Panc1 (cell line): ENCODE measurements at regions not wholly inside any gene's neighbourhood (a gene's known extent, or its start where the extent isn't known, plus 50 kb on each side); places are given as distances from the start of the nearest gene placed in this dataset.

ENCODE experiments used
- ATAC-seq: fragments of 200-7000 bp; cut with Tn5 transposase; 2 replicates; pipeline ENCODE4 v1.9.1; 2020; ENCODE audit warnings: mild to moderate bottlenecking, moderate library complexity
- BruUV-seq: library from RNA; stranded (reverse); fragments of 400-500 nt; replicated peaks from 2 replicates; lab custom pipeline; 2021; lab: Mats Ljungman, UMichigan
- CTCF ChIA-PET: fragments of 300-600 bp; sonication (Branson Sonifier 250); formaldehyde crosslinking; loops from one replicate; lab custom pipeline; 2022; ENCODE audit warnings: antibody characterized with exemption; lab: Charles Lee
- POLR2A ChIA-PET: fragments of 300-600 bp; sonication (Branson Sonifier 250); formaldehyde crosslinking; loops from one replicate; lab custom pipeline; 2022; ENCODE audit warnings: antibody characterized with exemption; lab: Charles Lee
- DNase-seq: peaks from one replicate; pipeline ENCODE4 v3.0.0-alpha.2; 2010; ENCODE audit warnings: low read depth, low spot score
- H3K27ac ChIP-seq: 2 replicates; pipeline ENCODE4 v1.5.1; 2011; ENCODE audit warnings: mild to moderate bottlenecking, low read length, inconsistent platforms
- H3K27me3 ChIP-seq: fragments of 200-500 bp; sonication (Bioruptor generic); 2 replicates; pipeline ENCODE4 v1.6.0; 2014; ENCODE audit warnings: low read length, inconsistent platforms; ENCODE audit not compliant: control insufficient read depth, insufficient read depth
- H3K36me3 ChIP-seq: fragments of 200-500 bp; sonication (Bioruptor generic); 2 replicates; pipeline ENCODE4 v1.5.1; 2014; ENCODE audit warnings: inconsistent platforms, mild to moderate bottlenecking, low read length, moderate library complexity; ENCODE audit not compliant: control insufficient read depth, insufficient read depth
- H3K4me1 ChIP-seq: 2 replicates; pipeline ENCODE4 v1.5.1; 2011; ENCODE audit warnings: inconsistent platforms, mild to moderate bottlenecking, low read length, moderate library complexity; ENCODE audit not compliant: control insufficient read depth, insufficient read depth
- H3K4me3 ChIP-seq, 2 experiments: 2 replicates each; pipeline ENCODE4 v1.5.1; 2011 to 2012; ENCODE audit warnings: low read depth in 2 of 2, low read length in 2 of 2, mild to moderate bottlenecking in 2 of 2, inconsistent platforms in 1 of 2, moderate library complexity in 1 of 2
- H3K9me3 ChIP-seq: fragments of 200-500 bp; sonication (Bioruptor generic); 2 replicates; pipeline ENCODE4 v1.5.1; 2014; ENCODE audit warnings: low read depth, mild to moderate bottlenecking, inconsistent platforms, low read length, moderate library complexity; ENCODE audit not compliant: control insufficient read depth, insufficient read depth
- POLR2AphosphoS5 ChIP-seq: IDR thresholded peaks from 2 replicates; pipeline ENCODE4 v1.6.1; 2012; ENCODE audit warnings: mild to moderate bottlenecking, low read depth, low read length, moderate library complexity
- REST ChIP-seq, 2 experiments: IDR thresholded peaks; 2 replicates each; pipeline ENCODE4 v1.6.1; 2011 to 2012; ENCODE audit warnings: low read depth in 2 of 2, control low read depth in 1 of 2, low read length in 1 of 2, mild to moderate bottlenecking in 1 of 2, moderate library complexity in 1 of 2; ENCODE audit not compliant: insufficient read depth in 1 of 2
- SIN3A ChIP-seq: IDR thresholded peaks from 2 replicates; pipeline ENCODE4 v1.6.1; 2012; ENCODE audit warnings: low read depth, mild to moderate bottlenecking, low read length, moderate library complexity, borderline replicate concordance; ENCODE audit not compliant: insufficient read depth
- TCF7L2 ChIP-seq: IDR thresholded peaks from 2 replicates; pipeline ENCODE4 v1.6.1; 2011; ENCODE audit warnings: mild to moderate bottlenecking, low read depth, low read length, inconsistent platforms
- in situ Hi-C: cut with HindIII; loops from 2 replicates; pipeline ENCODE4 v1.10.0; 2016; ENCODE audit warnings: low sequenced_read_pairs, low pct_unique_long_range_greater_than_20kb
- intact Hi-C: fragments of 100-400 bp; cut with micrococcal nuclease; formaldehyde crosslinking; loops from one replicate; pipeline ENCODE4 v1.10.0; 2022; ENCODE audit not compliant: unreplicated experiment
- TF ChIP-seq, protein P1 (sequence below): fragments of 450-650 bp; IDR thresholded peaks from 2 replicates; pipeline ENCODE4 v1.5.1; 2017; ENCODE audit warnings: mild to moderate bottlenecking

DNA sequence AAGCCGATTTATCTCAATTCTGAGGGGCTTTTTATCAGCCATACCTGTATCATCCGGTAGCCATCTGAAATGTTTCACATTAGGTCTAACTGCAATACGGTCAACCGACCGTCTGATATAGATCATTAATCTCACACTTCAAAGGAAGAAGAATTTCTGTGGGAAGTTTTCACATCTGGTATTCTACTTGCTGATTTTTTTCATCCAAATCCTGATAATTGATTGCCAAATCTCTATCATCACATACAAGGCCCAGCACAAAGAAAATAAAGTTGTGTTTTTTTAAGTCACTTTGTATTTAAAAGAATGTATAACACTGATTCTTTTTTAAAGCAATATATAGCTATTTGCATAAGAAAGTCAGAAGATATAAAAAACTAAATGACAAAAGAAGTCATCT lies 132.3 kb downstream of the DKK1 start:
- H3K9me3 ChIP-seq, result peaks cover 51% of the 10 kb centered on the region; the same call in 1 of the 2 replicates
- no peak for ATAC-seq
- no peaks in the 10 kb centered on the region for H3K36me3 ChIP-seq
- TF ChIP-seq TCF7L2, result no peak
- TF ChIP-seq, protein P1, sequence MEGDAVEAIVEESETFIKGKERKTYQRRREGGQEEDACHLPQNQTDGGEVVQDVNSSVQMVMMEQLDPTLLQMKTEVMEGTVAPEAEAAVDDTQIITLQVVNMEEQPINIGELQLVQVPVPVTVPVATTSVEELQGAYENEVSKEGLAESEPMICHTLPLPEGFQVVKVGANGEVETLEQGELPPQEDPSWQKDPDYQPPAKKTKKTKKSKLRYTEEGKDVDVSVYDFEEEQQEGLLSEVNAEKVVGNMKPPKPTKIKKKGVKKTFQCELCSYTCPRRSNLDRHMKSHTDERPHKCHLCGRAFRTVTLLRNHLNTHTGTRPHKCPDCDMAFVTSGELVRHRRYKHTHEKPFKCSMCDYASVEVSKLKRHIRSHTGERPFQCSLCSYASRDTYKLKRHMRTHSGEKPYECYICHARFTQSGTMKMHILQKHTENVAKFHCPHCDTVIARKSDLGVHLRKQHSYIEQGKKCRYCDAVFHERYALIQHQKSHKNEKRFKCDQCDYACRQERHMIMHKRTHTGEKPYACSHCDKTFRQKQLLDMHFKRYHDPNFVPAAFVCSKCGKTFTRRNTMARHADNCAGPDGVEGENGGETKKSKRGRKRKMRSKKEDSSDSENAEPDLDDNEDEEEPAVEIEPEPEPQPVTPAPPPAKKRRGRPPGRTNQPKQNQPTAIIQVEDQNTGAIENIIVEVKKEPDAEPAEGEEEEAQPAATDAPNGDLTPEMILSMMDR, result no peak
- BruUV-seq, result no TSS peak
- no peak overlapping the region for H3K4me3 ChIP-seq
- intact Hi-C loops (no loop called here), in situ Hi-C loops (no loop called here)
- H3K27me3 ChIP-seq, result no peaks in the 10 kb centered on the region
- POLR2A ChIA-PET, result no interaction called here
- CTCF ChIA-PET, result no interaction called here
- peaks cover 23% of the 10 kb centered on the region for H3K4me1 ChIP-seq
- no peak for DNase-seq
- peak overlapping the region; percentile 98 for H3K27ac ChIP-seq

GRCh38 chr10:52447931-52448353 lies 133.9 kb downstream of the DKK1 start:
- POLR2A ChIA-PET, result no interaction called here
- H3K27ac ChIP-seq, result peak overlapping the region; percentile 98
- intact Hi-C loops (no loop called here), in situ Hi-C loops (no loop called here)
- no peak for DNase-seq
- H3K9me3 ChIP-seq, result peaks cover 65% of the 10 kb centered on the region; the same call in 1 of the 2 replicates
- no TSS peak for BruUV-seq
- CTCF ChIA-PET, result no interaction called here
- H3K4me3 ChIP-seq, result no peak overlapping the region
- no peaks in the 10 kb centered on the region for H3K27me3 ChIP-seq
- no peaks in the 10 kb centered on the region for H3K36me3 ChIP-seq
- ATAC-seq, result no peak
- H3K4me1 ChIP-seq, result peaks cover 14% of the 10 kb centered on the region
- TF ChIP-seq POLR2AphosphoS5 (no peak), REST (IDR thresholded peaks at IDR 0.05; ENCODE audit: insufficient read depth in 1 of 2, low read depth in 2 of 2, low read length in 1 of 2) (no peak)

GRCh38 chr10:52450762-52451291 lies 136.7 kb downstream of the DKK1 start:
- Histone ChIP-seq H3K4me3 (no peak overlapping the region), H3K27me3 (no peaks in the 10 kb centered on the region), H3K4me1 (no peaks in the 10 kb centered on the region), H3K36me3 (no peaks in the 10 kb centered on the region), H3K9me3 (peaks cover 62% of the 10 kb centered on the region; the same call in 1 of the 2 replicates), H3K27ac (peak overlapping the region; percentile 98)
- ATAC-seq (no peak), DNase-seq (no peak)
- BruUV-seq, result no TSS peak
- TF ChIP-seq POLR2AphosphoS5, result no peak
- TF ChIP-seq, protein P1, result no peak
- TF ChIP-seq TCF7L2, result no peak
- TF ChIP-seq REST (IDR thresholded peaks at IDR 0.05; ENCODE audit: insufficient read depth in 1 of 2, low read depth in 2 of 2, low read length in 1 of 2), result no peak
- no peak for TF ChIP-seq SIN3A
- ChIA-PET POLR2A (no interaction called here), CTCF (no interaction called here)
- in situ Hi-C loops (no loop called here), intact Hi-C loops (no loop called here)
